Natural killer cell (primary cell): ENCODE measurements at regions not wholly inside any gene's neighbourhood (a gene's known extent, or its start where the extent isn't known, plus 50 kb on each side); places are given as distances from the start of the nearest gene placed in this dataset.

Source experiments
- ATAC-seq, 3 donors: fragments of 150-1000 bp in 2 of 3; fragments of 200-7000 bp in 1 of 3; cut with Tn5 transposase; 1 replicate in 1 of 3; 2 replicates in 2 of 3; pipeline ENCODE4 v1.10.0; 2021; ENCODE audit warnings: mild to moderate bottlenecking in 2 of 3, moderate library complexity in 2 of 3
- DNase-seq, 2 donors: peaks; one replicate each; pipeline versions ENCODE4 v3.0.0 to v3.0.0-alpha.2; 2013 to 2021; ENCODE audit warnings: mixed read lengths in 1 of 2
- H3K27ac ChIP-seq: one replicate; pipeline ENCODE4 v1.5.1; 2013; ENCODE audit warnings: mild to moderate bottlenecking, low read length
- H3K27me3 ChIP-seq: one replicate; pipeline ENCODE4 v1.6.1; 2013; ENCODE audit warnings: low read length; ENCODE audit not compliant: control insufficient read depth, insufficient read depth
- H3K36me3 ChIP-seq: one replicate; pipeline ENCODE4 v1.6.1; 2013; ENCODE audit warnings: low read length; ENCODE audit not compliant: control insufficient read depth, insufficient read depth
- H3K4me1 ChIP-seq: one replicate; pipeline ENCODE4 v1.6.1; 2013; ENCODE audit warnings: low read length; ENCODE audit not compliant: control insufficient read depth, insufficient read depth
- H3K4me3 ChIP-seq: one replicate; pipeline ENCODE4 v1.5.1; 2013; ENCODE audit warnings: low read length
- H3K9me3 ChIP-seq: one replicate; pipeline ENCODE4 v1.6.1; 2013; ENCODE audit warnings: low read length; ENCODE audit not compliant: control insufficient read depth, insufficient read depth
- H3K27ac Mint-ChIP-seq, 2 donors: one replicate each; pipeline ENCODE4 v1.8.0; 2022; ENCODE audit warnings: mild to moderate bottlenecking in 2 of 2, mixed read lengths in 2 of 2, moderate library complexity in 1 of 2
- H3K27me3 Mint-ChIP-seq, 2 donors: one replicate each; pipeline ENCODE4 v1.8.0; 2022; ENCODE audit warnings: low read depth in 2 of 2, mixed read lengths in 2 of 2
- H3K36me3 Mint-ChIP-seq: one replicate; pipeline ENCODE4 v1.8.0; 2022; ENCODE audit warnings: mixed read lengths
- H3K4me1 Mint-ChIP-seq, 2 donors: one replicate each; pipeline ENCODE4 v1.8.0; 2022; ENCODE audit warnings: mixed read lengths in 2 of 2
- H3K4me3 Mint-ChIP-seq: one replicate; pipeline ENCODE4 v1.8.0; 2022; ENCODE audit warnings: mild to moderate bottlenecking, moderate library complexity, mixed read lengths
- H3K9me3 Mint-ChIP-seq, 2 donors: one replicate each; pipeline ENCODE4 v1.8.0; 2022; ENCODE audit warnings: mixed read lengths in 2 of 2
- CTCF ChIP-seq: fragments of 200-600 bp; IDR thresholded peaks from one replicate; pipeline ENCODE4 v1.8.0; 2022; ENCODE audit warnings: antibody characterized with exemption
- WGBS: methylation state at CpG from one replicate; pipeline ENCODE4 v1.1.7; 2013; ENCODE audit warnings: missing lambda C conversion rate; ENCODE audit not compliant: insufficient coverage; 5-methylcytosine and 5-hydroxymethylcytosine counted together
- intact Hi-C: fragments of 100-400 bp; cut with micrococcal nuclease; formaldehyde crosslinking; loops from one replicate; pipeline ENCODE4 v1.14.2; 2022

DNA sequence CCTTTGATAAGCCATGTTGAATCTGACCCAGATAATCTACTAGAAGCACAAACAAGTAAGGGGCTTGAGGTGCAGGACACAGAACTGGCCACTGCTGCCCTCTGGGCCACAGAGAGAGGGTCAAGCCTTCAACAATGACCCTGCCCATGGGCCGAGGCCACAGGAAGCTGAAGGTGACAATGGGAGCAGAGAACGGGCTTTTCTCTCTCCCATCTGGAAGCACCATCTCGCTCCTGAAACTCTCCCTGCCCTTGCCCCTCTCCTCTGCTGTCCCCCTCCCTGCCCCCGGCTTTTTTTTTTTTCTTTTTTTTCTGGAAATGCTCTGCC lies 133.1 kb upstream of the DUSP10 start:
- H3K27ac Mint-ChIP-seq = no peak overlapping the region
- 80% methylated on average over 4 of the region's 4 CpGs for WGBS
- Histone ChIP-seq H3K4me3 (no peak overlapping the region), H3K27ac (no peak overlapping the region), H3K36me3 (no peaks in the 10 kb centered on the region), H3K4me1 (no peaks in the 10 kb centered on the region), H3K9me3 (no peaks in the 10 kb centered on the region), H3K27me3 (no peaks in the 10 kb centered on the region)
- intact Hi-C loops = no loop called here
- DNase-seq = no peak
- H3K4me3 Mint-ChIP-seq = no peak overlapping the region
- no peaks in the 10 kb centered on the region for H3K36me3 Mint-ChIP-seq
- TF ChIP-seq CTCF = no peak
- H3K4me1 Mint-ChIP-seq = no peaks in the 10 kb centered on the region
- no peaks in the 10 kb centered on the region for H3K9me3 Mint-ChIP-seq
- no peak for ATAC-seq
- H3K27me3 Mint-ChIP-seq = peaks cover 3 to 7% of the 10 kb centered on the region in 2 donors

DNA sequence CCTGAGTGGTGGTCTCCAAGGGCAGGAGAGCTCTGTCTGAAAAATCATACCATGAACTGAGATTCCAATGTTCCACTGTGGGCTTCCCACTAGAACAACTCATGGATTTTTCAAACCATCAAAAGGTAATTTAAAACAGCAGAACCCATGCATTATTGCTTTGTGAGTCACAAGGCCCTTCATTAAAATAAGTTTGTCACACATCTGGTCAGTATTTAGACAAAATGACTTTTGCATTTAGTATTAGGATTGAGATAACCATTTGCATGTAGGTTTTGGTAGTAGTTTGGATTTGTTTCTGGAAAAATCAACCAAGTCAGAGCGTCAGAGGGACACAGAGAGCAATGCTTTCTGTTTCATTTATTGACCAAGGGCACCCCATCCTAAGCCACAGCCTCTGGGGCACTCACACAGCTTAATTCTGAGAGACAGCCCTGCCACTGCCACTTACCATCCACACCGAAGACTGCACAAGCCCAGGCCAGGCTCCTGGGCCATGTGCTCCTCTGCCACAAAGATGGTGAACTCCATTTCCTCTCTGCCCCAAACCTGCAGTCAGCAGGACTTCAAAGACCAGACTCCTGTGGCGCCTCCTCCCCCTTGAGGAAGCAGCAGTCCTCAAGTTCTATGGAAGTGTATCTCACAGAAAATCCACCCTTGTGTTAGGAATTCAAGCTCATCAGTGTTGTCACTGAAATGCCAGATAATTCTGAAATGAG lies 132.6 kb upstream of the DUSP10 start:
- intact Hi-C loops = no loop called here
- peaks cover 3 to 7% of the 10 kb centered on the region in 2 donors for H3K27me3 Mint-ChIP-seq
- H3K9me3 Mint-ChIP-seq = no peaks in the 10 kb centered on the region
- H3K27ac Mint-ChIP-seq = no peak overlapping the region
- TF ChIP-seq CTCF = no peak
- Histone ChIP-seq H3K4me3 (no peak overlapping the region), H3K27ac (no peak overlapping the region), H3K9me3 (no peaks in the 10 kb centered on the region), H3K4me1 (no peaks in the 10 kb centered on the region), H3K36me3 (no peaks in the 10 kb centered on the region), H3K27me3 (no peaks in the 10 kb centered on the region)
- no peak for DNase-seq
- no peaks in the 10 kb centered on the region for H3K36me3 Mint-ChIP-seq
- no peak for ATAC-seq
- 81% methylated on average over 3 of the region's 3 CpGs for WGBS
- H3K4me3 Mint-ChIP-seq = no peak overlapping the region
- no peaks in the 10 kb centered on the region for H3K4me1 Mint-ChIP-seq

- 36% methylated on average over 2 of the region's 2 CpGs for WGBS
- ATAC-seq = no peak
- Mint-ChIP-seq H3K27ac (no peak overlapping the region), H3K4me3 (no peak overlapping the region), H3K4me1 (no peaks in the 10 kb centered on the region), H3K27me3 (peaks cover 5 to 7% of the 10 kb centered on the region in 2 donors), H3K9me3 (no peaks in the 10 kb centered on the region), H3K36me3 (no peaks in the 10 kb centered on the region)
- intact Hi-C loops = no loop called here
- no peak for TF ChIP-seq CTCF
- H3K4me3 ChIP-seq = no peak overlapping the region
- no peaks in the 10 kb centered on the region for H3K4me1 ChIP-seq
- no peaks in the 10 kb centered on the region for H3K36me3 ChIP-seq
- no peak for DNase-seq
- H3K9me3 ChIP-seq = no peaks in the 10 kb centered on the region
- H3K27ac ChIP-seq = no peak overlapping the region
- no peaks in the 10 kb centered on the region for H3K27me3 ChIP-seq
Observed at GRCh38 chr1:221873673-221874072, 131.8 kb upstream of the DUSP10 start.

DNA sequence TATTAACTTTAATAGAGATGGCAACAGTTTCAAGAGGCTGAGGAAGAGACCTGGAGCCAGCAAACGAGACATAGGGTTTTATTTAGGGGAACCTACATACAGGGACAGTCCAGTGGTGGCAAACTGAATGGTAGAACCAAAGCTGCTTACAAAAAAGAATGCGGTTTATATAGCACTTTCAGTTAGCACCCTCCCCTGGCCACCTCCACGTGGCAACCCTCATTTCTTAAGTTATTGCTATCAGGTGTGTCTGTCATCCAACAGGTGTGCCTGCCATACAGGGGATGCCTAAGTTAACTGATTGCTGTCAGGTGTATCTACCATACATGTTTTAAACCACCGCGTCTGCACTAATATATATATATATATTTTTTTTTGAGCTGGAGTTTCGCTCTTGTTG lies 129.2 kb upstream of the DUSP10 start:
- Mint-ChIP-seq H3K4me3 (no peak overlapping the region), H3K27ac (no peak overlapping the region), H3K27me3 (peaks cover 0 to 2% of the 10 kb centered on the region in 2 donors), H3K4me1 (no peaks in the 10 kb centered on the region), H3K36me3 (no peaks in the 10 kb centered on the region), H3K9me3 (no peaks in the 10 kb centered on the region)
- Histone ChIP-seq H3K27me3 (no peaks in the 10 kb centered on the region), H3K4me1 (no peaks in the 10 kb centered on the region), H3K9me3 (no peaks in the 10 kb centered on the region), H3K27ac (no peak overlapping the region), H3K36me3 (no peaks in the 10 kb centered on the region), H3K4me3 (no peak overlapping the region)
- intact Hi-C loops = no loop called here
- TF ChIP-seq CTCF = no peak
- ATAC-seq (peak in 1 of 3 donors; percentile 22), DNase-seq (no peak)
- WGBS = 76% methylated on average over 4 of the region's 6 CpGs
